K562 (cell line): ENCODE measurements at regions not wholly inside any gene's neighbourhood (a gene's known extent, or its start where the extent isn't known, plus 50 kb on each side); places are given as distances from the start of the nearest gene placed in this dataset.
A peak's percentile ranks its signal among the peaks of the same experiment; 100 is the strongest.

Source experiments
- CCAR2 ChIP-seq: fragments of 200-400 bp; formaldehyde crosslinking; IDR thresholded peaks from 2 replicates; pipeline ENCODE4 v1.6.1; 2017; ENCODE audit warnings: mild to moderate bottlenecking, low read depth, low read length
- FOSL1 ChIP-seq: fragments of 200-800 bp; sonication (Bioruptor generic); conservative IDR thresholded peaks from 2 replicates; pipeline ENCODE4 v1.6.1; 2016; ENCODE audit warnings: missing genetic modification characterization, missing compliant biosample characterization
- NFIX ChIP-seq: fragments of 250-450 bp; sonication (Bioruptor Pico); IDR thresholded peaks from 2 replicates; pipeline ENCODE4 v1.4.0; 2020; ENCODE audit warnings: low read depth, mild to moderate bottlenecking, moderate library complexity
- PYGO2 ChIP-seq: fragments of 450-650 bp; IDR thresholded peaks from 2 replicates; pipeline ENCODE4 v1.6.1; 2016; ENCODE audit warnings: mild to moderate bottlenecking, missing genetic modification characterization, moderate library complexity, missing compliant biosample characterization
- SMARCA4 ChIP-seq: fragments of 450-650 bp; IDR thresholded peaks from 2 replicates; pipeline ENCODE4 v1.6.1; 2016
- SMARCA5 ChIP-seq: fragments of 450-650 bp; IDR thresholded peaks from 2 replicates; pipeline ENCODE4 v1.6.1; 2016
- XRCC4 ChIP-seq: IDR thresholded peaks from one replicate; pipeline ENCODE4 v1.6.1; 2011; ENCODE audit not compliant: insufficient read depth, insufficient read length; ENCODE audit errors: extremely low read depth
- YBX1 ChIP-seq: fragments of 450-650 bp; IDR thresholded peaks from 2 replicates; pipeline ENCODE4 v1.7.1; 2016; ENCODE audit warnings: mild to moderate bottlenecking
- YY1 ChIP-seq, 3 experiments: IDR thresholded peaks; 2 replicates each; pipeline ENCODE4 v1.6.1; 2011; ENCODE audit warnings: low read length in 2 of 3, mild to moderate bottlenecking in 2 of 3, moderate library complexity in 2 of 3, borderline replicate concordance in 1 of 3, control low read depth in 1 of 3, low read depth in 1 of 3; ENCODE audit not compliant: insufficient read depth in 3 of 3, insufficient replicate concordance in 2 of 3, control insufficient read depth in 1 of 3, insufficient read length in 1 of 3; ENCODE audit errors: extremely low read depth in 1 of 3
- TF ChIP-seq, protein P1 (sequence below): sonication (generic); formaldehyde crosslinking; IDR thresholded peaks from 2 replicates; pipeline ENCODE4 v1.8.0; 2022; ENCODE audit warnings: mild to moderate bottlenecking, missing genetic modification reagents
- TF ChIP-seq, protein P2 (sequence below), 2 experiments: fragments of 450-650 bp in 1 of 2; sonication (generic) in 1 of 2; formaldehyde crosslinking in 1 of 2; IDR thresholded peaks in 1 of 2; conservative IDR thresholded peaks in 1 of 2; 2 replicates each; pipeline versions ENCODE4 v1.6.1 to v1.8.1; 2016 to 2023; ENCODE audit warnings: mild to moderate bottlenecking in 2 of 2, moderate library complexity in 2 of 2, inconsistent platforms in 1 of 2, missing genetic modification reagents in 1 of 2
- TF ChIP-seq, protein P3 (sequence below): fragments of 450-650 bp; formaldehyde crosslinking; IDR thresholded peaks from 2 replicates; pipeline ENCODE4 v1.4.0; 2020; ENCODE audit warnings: mild to moderate bottlenecking, moderate library complexity
- TF ChIP-seq, protein P4 (sequence below): fragments of 250-450 bp; sonication (Bioruptor Pico); IDR thresholded peaks from 2 replicates; pipeline ENCODE4 v1.8.0; 2022; ENCODE audit warnings: moderate library complexity, mild to moderate bottlenecking, inconsistent platforms
- TF ChIP-seq, protein P5 (sequence below), 3 experiments: IDR thresholded peaks in 2 of 3; conservative IDR thresholded peaks in 1 of 3; 2 replicates each; pipeline ENCODE4 v1.5.1; 2011 to 2012; ENCODE audit warnings: low read length in 3 of 3, mild to moderate bottlenecking in 3 of 3, control low read depth in 2 of 3, improper control_type of control experiment in 1 of 3, inconsistent platforms in 1 of 3, low read depth in 1 of 3, mixed read lengths in 1 of 3, moderate library complexity in 1 of 3; ENCODE audit not compliant: insufficient read depth in 2 of 3

DNA sequence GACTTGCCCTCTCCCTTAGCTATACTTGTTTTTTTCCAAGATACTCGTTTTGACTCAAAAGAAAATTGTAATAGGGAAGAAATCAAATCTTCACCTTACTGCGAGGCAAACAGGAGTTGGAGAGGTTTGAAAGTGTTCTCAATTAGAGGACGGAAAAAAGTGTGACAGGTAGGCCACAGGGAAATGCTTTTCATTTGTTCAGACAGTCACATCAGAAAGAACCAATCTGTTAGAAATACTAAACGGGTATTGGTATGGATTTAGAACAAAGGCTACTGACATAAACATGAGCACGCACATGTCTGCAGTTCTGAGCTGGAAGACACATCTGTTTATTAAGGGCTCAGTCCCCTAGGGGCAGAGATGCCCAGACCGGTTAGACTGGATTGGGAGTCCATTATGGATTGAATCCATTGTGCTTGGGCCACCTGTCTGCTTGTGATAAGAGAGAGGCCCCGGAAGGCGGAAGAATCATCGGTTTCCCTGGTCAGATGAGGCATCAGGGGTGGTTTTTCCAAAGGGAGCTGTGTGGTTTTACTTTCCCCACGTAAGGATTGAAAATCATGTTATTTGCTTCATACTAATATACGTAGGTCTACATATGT is 220.9 kb upstream of the MYLIP start (continued):
- TF ChIP-seq, protein P1, sequence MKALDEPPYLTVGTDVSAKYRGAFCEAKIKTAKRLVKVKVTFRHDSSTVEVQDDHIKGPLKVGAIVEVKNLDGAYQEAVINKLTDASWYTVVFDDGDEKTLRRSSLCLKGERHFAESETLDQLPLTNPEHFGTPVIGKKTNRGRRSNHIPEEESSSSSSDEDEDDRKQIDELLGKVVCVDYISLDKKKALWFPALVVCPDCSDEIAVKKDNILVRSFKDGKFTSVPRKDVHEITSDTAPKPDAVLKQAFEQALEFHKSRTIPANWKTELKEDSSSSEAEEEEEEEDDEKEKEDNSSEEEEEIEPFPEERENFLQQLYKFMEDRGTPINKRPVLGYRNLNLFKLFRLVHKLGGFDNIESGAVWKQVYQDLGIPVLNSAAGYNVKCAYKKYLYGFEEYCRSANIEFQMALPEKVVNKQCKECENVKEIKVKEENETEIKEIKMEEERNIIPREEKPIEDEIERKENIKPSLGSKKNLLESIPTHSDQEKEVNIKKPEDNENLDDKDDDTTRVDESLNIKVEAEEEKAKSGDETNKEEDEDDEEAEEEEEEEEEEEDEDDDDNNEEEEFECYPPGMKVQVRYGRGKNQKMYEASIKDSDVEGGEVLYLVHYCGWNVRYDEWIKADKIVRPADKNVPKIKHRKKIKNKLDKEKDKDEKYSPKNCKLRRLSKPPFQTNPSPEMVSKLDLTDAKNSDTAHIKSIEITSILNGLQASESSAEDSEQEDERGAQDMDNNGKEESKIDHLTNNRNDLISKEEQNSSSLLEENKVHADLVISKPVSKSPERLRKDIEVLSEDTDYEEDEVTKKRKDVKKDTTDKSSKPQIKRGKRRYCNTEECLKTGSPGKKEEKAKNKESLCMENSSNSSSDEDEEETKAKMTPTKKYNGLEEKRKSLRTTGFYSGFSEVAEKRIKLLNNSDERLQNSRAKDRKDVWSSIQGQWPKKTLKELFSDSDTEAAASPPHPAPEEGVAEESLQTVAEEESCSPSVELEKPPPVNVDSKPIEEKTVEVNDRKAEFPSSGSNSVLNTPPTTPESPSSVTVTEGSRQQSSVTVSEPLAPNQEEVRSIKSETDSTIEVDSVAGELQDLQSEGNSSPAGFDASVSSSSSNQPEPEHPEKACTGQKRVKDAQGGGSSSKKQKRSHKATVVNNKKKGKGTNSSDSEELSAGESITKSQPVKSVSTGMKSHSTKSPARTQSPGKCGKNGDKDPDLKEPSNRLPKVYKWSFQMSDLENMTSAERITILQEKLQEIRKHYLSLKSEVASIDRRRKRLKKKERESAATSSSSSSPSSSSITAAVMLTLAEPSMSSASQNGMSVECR (CRISPR knock-in tag): no peak
- TF ChIP-seq, protein P2, sequence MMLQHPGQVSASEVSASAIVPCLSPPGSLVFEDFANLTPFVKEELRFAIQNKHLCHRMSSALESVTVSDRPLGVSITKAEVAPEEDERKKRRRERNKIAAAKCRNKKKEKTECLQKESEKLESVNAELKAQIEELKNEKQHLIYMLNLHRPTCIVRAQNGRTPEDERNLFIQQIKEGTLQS (IDR thresholded peaks at IDR 0.05): 0 out of 2 replicates have a peak, but pooled peaks have one; percentile 19
- TF ChIP-seq, protein P2 (CRISPR knock-in tag; conservative IDR thresholded peaks at IDR 0.05): no peak
- TF ChIP-seq NFIX: no peak
- TF ChIP-seq, protein P3, sequence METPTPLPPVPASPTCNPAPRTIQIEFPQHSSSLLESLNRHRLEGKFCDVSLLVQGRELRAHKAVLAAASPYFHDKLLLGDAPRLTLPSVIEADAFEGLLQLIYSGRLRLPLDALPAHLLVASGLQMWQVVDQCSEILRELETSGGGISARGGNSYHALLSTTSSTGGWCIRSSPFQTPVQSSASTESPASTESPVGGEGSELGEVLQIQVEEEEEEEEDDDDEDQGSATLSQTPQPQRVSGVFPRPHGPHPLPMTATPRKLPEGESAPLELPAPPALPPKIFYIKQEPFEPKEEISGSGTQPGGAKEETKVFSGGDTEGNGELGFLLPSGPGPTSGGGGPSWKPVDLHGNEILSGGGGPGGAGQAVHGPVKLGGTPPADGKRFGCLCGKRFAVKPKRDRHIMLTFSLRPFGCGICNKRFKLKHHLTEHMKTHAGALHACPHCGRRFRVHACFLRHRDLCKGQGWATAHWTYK (CRISPR knock-in tag): no peak
- TF ChIP-seq YY1 (IDR thresholded peaks at IDR 0.05; ENCODE audit: borderline replicate concordance in 1 of 3, control insufficient read depth in 1 of 3, extremely low read depth in 1 of 3, insufficient read depth in 3 of 3, insufficient read length in 1 of 3, insufficient replicate concordance in 2 of 3, low read depth in 1 of 3, low read length in 2 of 3): peak in 1 of 3 experiments; percentile 69
- no peak; the same call in 1 of the 2 replicates for TF ChIP-seq PYGO2 (tag)
- TF ChIP-seq, protein P4, sequence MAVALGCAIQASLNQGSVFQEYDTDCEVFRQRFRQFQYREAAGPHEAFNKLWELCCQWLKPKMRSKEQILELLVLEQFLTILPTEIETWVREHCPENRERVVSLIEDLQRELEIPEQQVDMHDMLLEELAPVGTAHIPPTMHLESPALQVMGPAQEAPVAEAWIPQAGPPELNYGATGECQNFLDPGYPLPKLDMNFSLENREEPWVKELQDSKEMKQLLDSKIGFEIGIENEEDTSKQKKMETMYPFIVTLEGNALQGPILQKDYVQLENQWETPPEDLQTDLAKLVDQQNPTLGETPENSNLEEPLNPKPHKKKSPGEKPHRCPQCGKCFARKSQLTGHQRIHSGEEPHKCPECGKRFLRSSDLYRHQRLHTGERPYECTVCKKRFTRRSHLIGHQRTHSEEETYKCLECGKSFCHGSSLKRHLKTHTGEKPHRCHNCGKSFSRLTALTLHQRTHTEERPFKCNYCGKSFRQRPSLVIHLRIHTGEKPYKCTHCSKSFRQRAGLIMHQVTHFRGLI (CRISPR knock-in tag): no peak
- TF ChIP-seq YBX1: no peak
- TF ChIP-seq XRCC4: no peak
- peak; percentile 45; the same call in 1 of the 2 replicates for TF ChIP-seq SMARCA5
- TF ChIP-seq CCAR2: no peak
- TF ChIP-seq FOSL1: no peak
- TF ChIP-seq, protein P5, sequence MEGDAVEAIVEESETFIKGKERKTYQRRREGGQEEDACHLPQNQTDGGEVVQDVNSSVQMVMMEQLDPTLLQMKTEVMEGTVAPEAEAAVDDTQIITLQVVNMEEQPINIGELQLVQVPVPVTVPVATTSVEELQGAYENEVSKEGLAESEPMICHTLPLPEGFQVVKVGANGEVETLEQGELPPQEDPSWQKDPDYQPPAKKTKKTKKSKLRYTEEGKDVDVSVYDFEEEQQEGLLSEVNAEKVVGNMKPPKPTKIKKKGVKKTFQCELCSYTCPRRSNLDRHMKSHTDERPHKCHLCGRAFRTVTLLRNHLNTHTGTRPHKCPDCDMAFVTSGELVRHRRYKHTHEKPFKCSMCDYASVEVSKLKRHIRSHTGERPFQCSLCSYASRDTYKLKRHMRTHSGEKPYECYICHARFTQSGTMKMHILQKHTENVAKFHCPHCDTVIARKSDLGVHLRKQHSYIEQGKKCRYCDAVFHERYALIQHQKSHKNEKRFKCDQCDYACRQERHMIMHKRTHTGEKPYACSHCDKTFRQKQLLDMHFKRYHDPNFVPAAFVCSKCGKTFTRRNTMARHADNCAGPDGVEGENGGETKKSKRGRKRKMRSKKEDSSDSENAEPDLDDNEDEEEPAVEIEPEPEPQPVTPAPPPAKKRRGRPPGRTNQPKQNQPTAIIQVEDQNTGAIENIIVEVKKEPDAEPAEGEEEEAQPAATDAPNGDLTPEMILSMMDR (IDR thresholded peaks at IDR 0.05 in 2 of 3, conservative IDR thresholded peaks at IDR 0.05 in 1 of 3; ENCODE audit: insufficient read depth in 2 of 3, low read depth in 1 of 3, low read length in 3 of 3): peak in 1 of 3 experiments; percentile 14; a peak in 2 of 6 replicates
- TF ChIP-seq SMARCA4: peak; percentile 71; the same call in 1 of the 2 replicates
